DMS 273 (cell line): ENCODE measurements at regions not wholly inside any gene's neighbourhood (a gene's known extent, or its start where the extent isn't known, plus 50 kb on each side); places are given as distances from the start of the nearest gene placed in this dataset.
"Not testable (repeated sequence)": the region's sequence is repeated elsewhere in the genome, so short reads cannot be mapped to it uniquely, and the experiment has no call there.

Experiments
- DNase-seq: peaks from one replicate; lab custom pipeline; 2025; ENCODE audit not compliant: unreplicated experiment; lab: John Stamatoyannopoulos, UW

DNA sequence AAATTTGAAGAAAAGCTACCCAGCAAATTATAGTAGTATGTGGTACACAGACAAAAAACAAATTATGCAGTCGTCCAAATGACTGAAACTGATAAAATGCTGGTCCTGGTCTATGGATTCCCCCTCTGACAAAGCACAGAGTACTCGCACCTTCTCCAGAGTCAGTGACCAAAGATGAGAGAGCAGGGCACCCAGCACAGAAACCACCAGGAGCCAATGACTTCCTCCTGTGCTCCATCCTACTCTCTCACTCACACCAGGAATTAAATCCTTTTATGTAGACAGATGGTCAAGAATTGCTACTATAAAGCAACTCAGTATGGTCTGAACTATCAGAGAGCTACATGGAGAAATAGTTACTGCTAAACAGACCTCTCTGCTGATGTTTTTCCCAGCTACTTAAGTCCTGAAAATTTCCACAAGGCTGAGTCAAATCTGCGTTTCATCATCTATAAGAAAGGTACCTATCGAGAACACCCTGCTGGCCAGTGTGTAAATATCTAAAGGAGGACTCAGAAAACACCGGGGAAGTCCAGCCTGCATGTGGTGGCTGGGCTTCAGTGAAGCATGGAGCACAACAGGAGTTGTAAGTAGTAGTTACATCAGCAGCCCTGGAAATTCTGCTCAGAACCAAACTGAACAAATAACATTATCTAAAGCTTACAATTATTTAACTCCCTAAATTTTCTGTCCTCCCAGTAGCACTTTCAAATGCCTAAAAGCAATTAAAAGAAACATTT lies 84.5 kb upstream of the FBXO28 start:
- peak; percentile 36 for DNase-seq

DNA sequence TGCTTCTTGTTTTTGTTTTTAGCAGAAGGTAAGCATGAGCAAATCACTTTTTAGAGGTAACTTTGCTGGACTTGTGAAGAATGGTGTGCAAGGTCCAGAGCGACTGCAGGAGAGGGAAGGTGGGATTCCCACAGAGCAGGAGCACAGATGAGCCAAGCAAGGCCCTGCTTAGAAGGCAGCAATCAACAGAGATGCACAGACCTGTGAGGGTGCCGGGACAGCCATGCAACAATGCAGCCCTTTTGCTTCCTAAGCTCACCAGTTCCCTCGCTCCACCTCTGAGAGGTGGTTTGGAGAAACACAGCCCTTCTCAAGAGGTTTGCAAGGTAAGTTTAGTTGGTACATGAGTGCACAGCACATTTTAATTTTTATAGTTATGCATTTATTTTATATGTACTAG lies 85.1 kb upstream of the FBXO28 start:
- DNase-seq, result not testable (repeated sequence)

DNA sequence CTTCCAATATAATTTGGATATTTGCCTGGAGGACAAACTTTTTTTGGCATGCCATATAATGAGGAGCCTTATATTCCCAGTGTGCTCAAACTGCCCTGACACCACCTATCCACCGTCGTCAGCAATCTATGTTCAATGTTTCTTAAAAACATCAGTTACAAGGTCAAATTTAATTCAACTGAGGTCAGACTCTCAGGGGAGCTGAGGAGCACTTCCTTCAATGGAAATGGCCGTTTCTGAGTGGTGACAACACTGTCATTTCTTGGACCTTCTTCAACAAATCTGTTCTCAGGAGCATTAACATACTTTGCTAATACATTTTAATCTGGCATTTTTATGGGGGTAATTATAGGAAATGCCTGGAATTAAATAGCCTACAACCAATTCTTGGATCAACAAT lies 90.8 kb upstream of the FBXO28 start:
- DNase-seq, result not testable (repeated sequence)

DNA sequence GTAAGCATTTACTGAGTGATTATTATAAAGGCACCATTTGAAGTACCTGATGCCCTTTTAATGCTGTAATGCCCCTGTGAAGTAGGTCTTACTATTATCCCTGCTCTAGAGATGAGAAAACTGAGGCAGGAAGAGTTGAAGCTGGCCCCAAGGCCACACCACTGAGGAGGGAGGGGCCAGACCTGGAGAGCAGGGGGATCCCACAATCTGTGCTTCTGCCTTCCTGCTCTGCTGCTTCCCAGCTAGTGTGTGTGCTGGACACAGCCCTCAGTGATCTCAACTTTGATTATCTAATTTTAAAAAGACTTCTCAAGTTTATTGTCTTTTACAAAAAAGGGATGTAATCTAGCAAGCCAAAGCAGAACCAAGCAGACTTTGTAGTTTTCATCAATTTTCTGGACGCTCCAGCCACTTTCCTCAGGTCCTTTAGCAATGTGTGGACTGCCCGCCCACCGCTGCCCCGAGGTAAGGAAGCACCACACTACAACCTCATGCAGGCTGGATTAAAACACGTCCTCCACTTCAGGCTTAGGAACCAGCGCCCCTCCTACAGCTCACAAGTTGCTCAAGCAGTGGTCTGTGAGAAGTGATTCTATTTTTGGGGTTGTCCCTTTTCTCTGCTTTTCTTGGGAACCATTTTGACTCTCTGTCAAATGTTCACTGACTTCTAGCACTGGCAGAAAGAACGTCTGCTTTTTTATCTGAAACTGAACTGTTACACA lies 91.5 kb upstream of the FBXO28 start:
- DNase-seq, result not testable (repeated sequence)

DNA sequence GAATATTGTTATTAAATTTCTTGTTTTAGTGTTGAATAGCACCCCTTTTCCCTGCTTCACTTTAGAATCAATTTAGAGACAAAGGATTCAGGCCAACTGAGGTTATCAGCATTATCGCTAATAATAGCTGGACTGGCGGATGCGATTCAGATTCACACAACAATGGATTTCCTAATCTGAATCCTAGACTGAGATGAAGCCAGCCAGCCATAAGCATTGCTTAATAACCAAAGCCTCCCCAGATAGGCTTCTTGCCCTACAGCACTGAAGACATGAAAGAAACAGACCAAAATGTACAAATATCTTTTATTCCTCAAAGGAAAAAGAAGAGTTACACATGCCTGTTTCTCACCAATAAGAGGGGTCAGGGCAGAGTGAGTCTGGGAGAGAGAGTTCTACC lies 94.0 kb upstream of the FBXO28 start:
- DNase-seq, result not testable (repeated sequence)

DNA sequence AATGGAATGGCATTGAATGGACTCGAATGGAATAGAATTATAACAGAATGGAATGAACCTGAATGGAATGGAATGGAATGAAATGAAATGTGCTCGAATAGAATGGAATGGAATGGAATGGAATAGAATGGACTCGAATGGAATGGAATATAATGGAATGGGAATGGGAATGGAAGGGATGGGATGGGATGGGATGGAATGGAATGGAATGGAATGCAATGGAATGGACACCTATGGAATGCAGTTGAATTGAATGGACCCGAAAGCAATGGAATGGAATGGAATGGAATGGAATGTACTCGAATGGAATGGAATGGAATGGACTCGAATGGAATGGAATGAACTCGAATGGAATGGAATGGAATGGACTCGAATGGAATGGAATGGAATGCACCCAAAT lies 98.1 kb upstream of the FBXO28 start:
- not testable (repeated sequence) for DNase-seq

DNA sequence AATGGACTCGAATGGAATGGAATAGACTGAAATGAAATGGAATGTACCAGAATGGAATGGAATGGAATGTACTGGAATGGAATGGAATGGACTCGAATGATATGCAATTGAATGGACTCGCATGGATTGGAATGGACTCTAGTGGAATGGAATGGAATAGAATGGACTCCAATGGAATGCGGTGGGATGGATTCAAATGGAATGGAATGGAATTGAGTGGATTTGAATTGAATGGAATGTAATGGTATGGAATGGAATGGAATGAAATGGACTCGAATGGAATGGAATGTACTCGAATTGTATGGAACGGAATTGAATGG lies 99.6 kb upstream of the FBXO28 start:
- DNase-seq, result no peak

DNA sequence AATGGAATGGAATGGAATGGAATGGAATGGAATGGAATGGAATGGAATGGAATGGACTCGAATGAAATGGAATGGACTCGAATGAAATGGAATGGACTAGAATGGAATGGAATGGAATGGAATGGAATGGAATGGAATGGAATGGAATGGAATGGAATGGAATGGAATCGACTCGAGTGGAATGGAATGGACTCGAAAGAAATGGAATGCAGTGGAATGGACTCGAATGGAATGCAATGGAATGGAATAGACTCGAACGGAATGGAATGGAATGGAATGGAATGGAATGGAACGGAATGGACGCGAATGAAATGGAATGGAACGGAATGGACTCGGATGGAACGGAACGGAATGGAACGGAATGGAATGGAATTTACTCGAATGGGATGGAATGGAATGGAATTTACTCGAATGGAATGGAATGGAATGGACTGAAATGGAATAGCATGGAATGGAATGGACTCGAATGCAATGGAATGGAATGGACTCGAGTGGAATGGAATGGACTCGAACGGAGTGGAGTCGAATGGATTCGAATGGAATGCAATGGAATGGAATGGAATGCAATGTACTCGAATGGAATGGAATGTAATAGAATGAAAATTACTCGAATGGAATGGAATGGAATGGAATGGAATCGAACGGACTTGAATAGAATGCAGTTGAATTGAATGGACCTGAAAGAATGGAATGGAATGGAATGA lies 100.1 kb upstream of the FBXO28 start:
- not testable (repeated sequence) for DNase-seq

DNA sequence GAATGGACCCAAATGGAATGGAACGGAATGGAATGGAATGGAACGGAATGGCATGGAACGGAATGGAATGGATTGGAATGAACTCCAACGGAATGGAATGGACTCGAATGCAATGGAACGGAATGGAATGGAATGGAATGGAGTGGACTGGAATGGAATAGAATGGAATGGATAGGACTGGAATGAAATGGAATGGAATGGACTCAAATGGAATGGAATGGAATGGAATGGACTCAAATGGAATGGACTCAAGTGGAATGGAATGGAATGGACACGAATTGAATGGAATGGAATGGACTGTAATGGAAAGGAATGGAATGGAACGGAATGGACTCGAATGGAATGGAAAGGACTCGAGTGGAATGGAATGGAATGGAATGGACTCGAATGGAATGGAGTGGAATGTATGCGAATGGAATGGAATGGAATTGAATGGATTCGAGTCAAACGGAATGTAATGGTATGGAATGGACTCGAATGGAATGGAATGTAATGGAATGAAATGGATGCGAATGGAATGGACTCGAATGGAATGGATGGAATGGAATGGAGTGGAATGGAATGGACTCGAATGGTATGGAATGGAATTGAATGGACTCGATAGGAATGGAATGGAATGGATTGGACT lies 101.0 kb upstream of the FBXO28 start:
- not testable (repeated sequence) for DNase-seq

DNA sequence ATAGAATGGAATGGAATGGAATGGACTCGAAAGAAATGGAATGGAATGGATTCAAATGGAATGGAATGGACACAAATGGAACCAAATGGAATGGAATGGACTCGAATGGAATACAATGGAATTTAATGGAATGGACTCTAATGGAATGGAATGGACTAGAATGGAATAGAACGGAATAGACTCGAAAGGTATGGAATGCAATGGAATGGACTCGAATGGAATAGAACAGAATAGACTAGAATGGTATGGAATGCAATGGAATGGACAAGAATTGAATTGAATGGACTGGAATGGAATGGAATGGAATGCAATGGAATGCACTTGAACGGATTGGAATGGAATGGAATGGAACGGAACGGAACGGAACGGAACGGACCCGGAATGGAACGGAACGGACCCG lies 101.7 kb upstream of the FBXO28 start:
- not testable (repeated sequence) for DNase-seq

DNA sequence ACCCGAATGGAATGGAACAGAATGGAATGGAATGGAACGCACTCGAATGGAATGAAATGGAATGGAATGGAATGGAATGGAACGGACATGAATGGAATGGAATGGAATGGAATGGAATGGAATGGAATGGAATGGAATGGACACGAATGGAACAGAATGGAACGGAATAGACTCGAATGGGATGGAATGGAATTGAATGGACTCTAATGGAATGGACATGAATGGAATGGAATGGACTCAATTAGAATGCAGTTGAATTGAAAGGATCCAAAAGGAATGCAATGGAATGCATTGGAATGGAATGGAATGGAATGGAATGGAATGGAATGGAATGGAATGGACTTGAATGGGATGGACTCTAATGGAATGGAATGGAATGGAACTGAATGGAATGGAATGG lies 102.2 kb upstream of the FBXO28 start:
- not testable (repeated sequence) for DNase-seq

DNA sequence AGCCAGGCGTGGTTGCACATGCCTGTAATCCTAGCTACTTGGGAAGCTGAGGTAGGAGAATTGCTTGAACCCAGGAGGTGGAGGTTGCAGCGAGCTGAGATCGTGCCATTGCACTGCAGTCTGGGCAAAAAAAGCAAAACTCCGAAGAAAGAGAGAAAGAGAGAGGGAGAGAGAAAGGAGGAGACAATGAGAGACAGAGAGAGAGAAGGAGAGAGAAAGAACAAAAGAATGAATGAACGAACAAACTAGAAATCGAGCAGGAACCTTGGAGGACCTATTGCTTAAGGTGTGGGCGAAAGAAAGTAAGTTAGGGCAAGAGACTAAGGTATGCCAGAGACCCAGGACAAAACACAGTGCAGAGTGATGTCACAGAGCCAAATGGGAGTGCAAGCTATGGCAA lies 102.8 kb upstream of the FBXO28 start:
- DNase-seq, result not testable (repeated sequence)

DNA sequence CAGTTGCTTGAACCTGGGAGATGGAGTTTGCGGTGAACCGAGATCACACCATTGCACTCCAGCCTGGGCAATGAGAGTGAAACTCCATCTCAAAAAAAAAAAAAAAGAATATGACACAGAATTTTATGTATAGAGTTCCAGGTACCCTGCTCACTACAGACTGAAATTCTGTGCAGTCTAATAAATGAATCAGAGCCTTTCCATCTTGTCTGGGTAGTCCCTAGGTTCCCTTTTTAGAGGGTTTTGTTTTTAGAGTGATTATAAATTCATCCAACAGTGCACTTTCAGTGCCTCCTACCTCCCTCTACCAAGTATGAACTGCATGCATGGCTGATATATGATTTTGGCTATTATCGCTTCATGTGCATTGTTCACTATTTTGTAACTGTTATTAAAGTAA lies 107.9 kb upstream of the FBXO28 start:
- not testable (repeated sequence) for DNase-seq

DNA sequence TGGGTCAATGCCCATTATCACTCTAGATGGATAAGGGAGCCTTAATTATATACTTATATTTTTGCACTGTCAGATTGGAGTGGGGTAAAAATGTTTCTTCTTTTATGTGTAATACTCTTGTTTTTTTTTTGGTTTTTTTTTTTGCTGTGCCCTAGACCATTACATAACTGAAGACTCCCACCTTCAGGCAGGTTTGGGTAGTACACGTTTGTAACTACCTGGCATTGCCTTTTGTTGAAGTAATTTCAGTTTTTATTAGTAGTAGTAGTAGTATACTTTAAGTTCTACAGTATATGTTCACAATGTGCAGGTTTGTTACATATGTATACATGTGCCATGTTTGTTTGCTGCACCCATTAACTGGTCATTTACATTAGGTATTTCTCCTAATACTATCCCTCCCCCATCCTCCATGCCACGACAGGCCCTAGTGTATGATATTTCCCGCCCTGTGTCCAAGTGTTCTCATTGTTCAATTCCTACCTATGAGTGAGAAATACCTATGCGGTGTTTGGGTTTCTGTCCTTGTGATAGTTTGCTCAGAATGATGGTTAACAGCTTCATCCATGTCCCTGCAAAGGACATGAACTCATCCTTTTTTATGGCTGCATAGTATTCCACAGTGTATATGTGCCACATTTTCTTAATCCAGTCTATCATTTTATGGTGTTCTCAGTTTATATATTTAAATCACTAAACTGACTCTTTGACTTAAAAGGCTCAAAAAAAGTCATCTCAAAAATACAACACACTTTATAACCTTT lies 109.2 kb upstream of the FBXO28 start:
- DNase-seq, result peak; percentile 69

DNA sequence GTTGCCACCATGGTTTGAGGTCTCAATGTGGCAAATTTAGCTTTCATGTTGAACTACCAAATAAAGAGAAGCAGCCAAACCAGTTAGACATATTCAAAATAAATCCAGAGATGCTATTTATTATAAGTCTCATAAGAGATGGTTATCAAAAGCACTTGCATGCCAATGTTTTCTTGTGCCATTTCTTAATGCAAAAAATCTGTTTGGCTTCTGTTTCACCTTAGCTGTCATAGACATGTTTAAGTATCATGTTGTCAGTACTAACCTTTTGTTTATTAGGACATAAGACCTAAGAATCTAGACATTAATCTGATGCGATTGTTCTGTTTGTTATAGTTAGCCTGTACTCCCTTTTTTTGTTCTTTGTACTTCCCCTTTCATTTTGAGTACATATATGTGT lies 110.0 kb upstream of the FBXO28 start:
- DNase-seq, result not testable (repeated sequence)

DNA sequence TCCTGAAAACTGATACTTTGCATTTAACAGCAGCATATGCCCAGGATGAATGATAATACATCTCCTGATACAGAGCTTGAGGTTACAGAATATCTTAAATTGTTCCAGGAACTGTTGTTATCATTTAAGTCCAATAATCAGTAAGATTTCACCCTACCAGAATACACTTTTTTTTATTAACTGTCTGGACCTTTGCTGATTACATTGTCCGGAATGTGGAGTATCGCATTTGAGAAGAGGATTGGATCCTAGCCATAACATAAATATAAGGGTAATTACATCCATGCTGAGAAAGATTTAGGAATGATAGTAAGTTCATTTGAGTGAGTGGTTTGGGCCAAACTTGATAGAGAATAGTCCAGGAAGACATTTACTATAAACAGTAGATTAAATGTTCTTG lies 112.2 kb upstream of the FBXO28 start:
- DNase-seq, result not testable (repeated sequence)

DNA sequence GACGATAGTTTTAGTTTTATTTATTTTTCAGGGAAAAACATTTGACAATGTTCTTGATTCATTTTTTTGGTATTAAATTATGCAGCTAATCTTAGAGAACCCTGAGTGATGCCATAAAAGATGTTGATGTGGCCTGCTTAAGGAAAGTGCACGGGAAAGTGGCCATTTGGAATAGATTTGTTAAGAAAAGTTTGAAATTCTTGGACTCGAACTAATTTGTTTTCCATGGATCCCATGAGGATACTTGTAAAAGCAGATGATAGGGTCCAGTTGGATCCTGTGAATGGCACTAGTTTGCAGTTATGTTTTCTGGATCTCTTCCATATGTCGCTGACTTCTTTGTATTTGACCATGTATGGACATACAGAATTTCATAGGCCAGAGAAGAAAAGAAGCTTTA lies 114.2 kb upstream of the FBXO28 start:
- DNase-seq, result not testable (repeated sequence)

DNA sequence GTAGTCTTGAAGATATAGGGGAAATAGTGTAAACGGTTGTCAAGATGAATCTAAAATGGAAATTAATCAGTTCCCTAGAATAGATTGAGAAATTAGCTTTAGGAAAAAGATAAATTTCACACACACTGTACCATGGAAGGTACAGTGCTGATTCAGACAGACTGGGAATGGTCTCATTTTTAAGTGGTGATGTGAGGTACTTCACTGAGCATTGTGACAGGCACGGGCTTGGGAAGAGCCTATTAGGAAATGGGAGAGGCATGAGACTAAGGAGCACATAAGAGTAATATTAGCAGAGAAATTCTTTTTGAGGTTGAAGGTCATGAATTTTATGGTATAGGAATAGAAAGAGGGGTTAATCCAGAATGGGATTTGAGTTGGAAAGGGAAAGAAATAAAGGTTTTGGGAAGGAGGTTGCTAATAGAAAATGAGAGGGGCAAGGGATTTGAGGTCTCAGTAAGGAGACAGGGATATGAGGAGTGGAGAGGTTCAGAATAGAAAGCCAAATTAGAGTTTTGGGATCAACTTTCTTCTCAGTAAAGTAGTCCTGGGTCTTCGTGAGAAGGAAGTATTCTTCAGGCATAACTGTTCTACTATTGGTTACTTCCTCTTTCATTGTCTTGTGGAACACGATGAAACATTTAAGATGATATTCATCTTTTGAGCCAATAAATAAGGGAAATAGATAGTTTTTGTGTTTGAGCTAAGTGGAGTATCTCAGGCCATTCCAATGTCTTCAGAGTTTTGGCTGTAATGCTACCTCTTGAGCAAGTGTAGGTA lies 115.0 kb upstream of the FBXO28 start:
- not testable (repeated sequence) for DNase-seq

DNA sequence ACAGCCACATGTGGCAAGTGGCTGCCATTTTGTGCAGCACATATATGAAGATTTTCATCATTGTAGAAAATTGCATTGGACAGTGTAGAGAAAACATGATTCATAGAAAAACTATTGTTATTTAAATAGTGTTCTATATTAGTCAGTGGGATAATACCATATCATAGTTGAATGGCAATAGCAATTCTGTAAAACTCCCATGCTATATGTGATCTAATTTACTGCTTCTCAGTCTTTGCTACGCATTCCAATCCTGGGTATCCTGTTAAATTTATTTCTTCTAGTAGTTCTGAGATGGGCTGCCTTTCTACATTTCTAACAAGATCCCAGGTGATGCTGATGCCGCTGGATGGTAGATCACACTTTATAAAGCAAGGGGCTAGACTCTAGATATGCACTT lies 117.5 kb upstream of the FBXO28 start:
- not testable (repeated sequence) for DNase-seq
